Psoas muscle (tissue), 7 donors: ENCODE measurements at regions not wholly inside any gene's neighbourhood (a gene's known extent, or its start where the extent isn't known, plus 50 kb on each side); places are given as distances from the start of the nearest gene placed in this dataset.

Experiments
- ATAC-seq, 4 donors: fragments of 200-7000 bp; cut with Tn5 transposase; one replicate each; pipeline ENCODE4 v1.9.1; 2020; ENCODE audit warnings: moderate library complexity in 3 of 4, mild to moderate bottlenecking in 2 of 4
- DNase-seq, 2 donors: peaks; one replicate each; pipeline ENCODE4 v3.0.0-alpha.2; 2020
- H3K27ac ChIP-seq: fragments of 200-600 bp; one replicate; pipeline ENCODE4 v1.8.0; 2022
- H3K27me3 ChIP-seq, 3 donors: fragments of 200-600 bp in 1 of 3; one replicate each; pipeline versions ENCODE4 v1.6.1 to v1.8.0; 2013 to 2022; ENCODE audit warnings: low read length in 2 of 3, mild to moderate bottlenecking in 2 of 3, moderate library complexity in 1 of 3; ENCODE audit not compliant: insufficient read depth in 3 of 3
- H3K36me3 ChIP-seq, 2 donors: fragments of 200-600 bp in 1 of 2; one replicate each; pipeline versions ENCODE4 v1.6.1 to v1.8.0; 2013 to 2022; ENCODE audit warnings: low read depth in 1 of 2, mild to moderate bottlenecking in 1 of 2, moderate library complexity in 1 of 2; ENCODE audit not compliant: insufficient read depth in 1 of 2
- H3K4me1 ChIP-seq: fragments of 200-600 bp; one replicate; pipeline ENCODE4 v1.8.0; 2022
- H3K4me3 ChIP-seq: fragments of 200-600 bp; one replicate; pipeline ENCODE4 v1.8.0; 2022; ENCODE audit warnings: mild to moderate bottlenecking
- H3K9me3 ChIP-seq: fragments of 200-600 bp; one replicate; pipeline ENCODE4 v1.8.0; 2022
- WGBS, 3 donors: extraction: QIAGEN DNeasy Blood & Tissue Kit; methylation state at CpG; one replicate each; pipeline versions ENCODE4 v1.1.6 to v1.1.7; 2013; 5-methylcytosine and 5-hydroxymethylcytosine counted together
- intact Hi-C, 2 donors: fragments of 100-400 bp; cut with DNase I; formaldehyde crosslinking; loops; one replicate each; pipeline versions ENCODE4 v1.11.0 to v1.14.2; 2022
- TF ChIP-seq, protein P1 (sequence below): fragments of 200-600 bp; IDR thresholded peaks from one replicate; pipeline ENCODE4 v1.8.0; 2022; ENCODE audit warnings: antibody characterized with exemption
- donor health status: healthy with polysubstance abuse.
- donor health status: DM: no; HTN: no; CAD: no; lungs with moderate emphysema.
- donor health status: Bipolar disorder and iron deficiency.
- donor health status: healthy.
- donor health status: DM: yes; HTN: yes; CAD: no.
- donor health status: DM: no; HTN: no; CAD: no.
- donor health status: DM: yes; HTN: yes; CAD: no.

DNA sequence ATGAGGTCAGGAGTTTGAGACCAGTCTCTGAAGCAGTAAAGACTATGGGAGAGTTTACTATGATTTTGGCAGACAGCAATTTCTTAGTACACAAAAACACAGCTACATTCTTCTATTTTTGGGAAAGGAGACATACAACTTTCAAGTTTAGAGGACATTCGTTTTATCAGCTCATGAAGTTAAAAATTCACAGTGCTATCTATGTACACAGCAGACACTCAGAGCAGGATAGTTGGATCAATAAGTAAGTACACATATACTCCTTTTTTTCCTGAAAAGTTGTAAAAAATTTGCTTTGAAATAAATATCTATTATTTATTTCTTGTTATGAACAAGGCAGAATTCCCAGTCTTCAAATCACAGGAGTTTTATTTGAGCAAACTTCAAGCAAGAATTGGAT lies 159.7 kb downstream of the SERPINI1 start:
- Histone ChIP-seq H3K27me3 (no peaks in the 10 kb centered on the region), H3K27ac (no peak overlapping the region), H3K9me3 (no peaks in the 10 kb centered on the region), H3K4me1 (no peaks in the 10 kb centered on the region), H3K4me3 (no peak overlapping the region), H3K36me3 (no peaks in the 10 kb centered on the region)
- 82 to 87% (median 87%) methylated on average over 1 of the region's 1 CpG for WGBS, 3 donors
- no peak for DNase-seq
- intact Hi-C loops, result no loop called here
- ATAC-seq, result no peak
- TF ChIP-seq, protein P1, sequence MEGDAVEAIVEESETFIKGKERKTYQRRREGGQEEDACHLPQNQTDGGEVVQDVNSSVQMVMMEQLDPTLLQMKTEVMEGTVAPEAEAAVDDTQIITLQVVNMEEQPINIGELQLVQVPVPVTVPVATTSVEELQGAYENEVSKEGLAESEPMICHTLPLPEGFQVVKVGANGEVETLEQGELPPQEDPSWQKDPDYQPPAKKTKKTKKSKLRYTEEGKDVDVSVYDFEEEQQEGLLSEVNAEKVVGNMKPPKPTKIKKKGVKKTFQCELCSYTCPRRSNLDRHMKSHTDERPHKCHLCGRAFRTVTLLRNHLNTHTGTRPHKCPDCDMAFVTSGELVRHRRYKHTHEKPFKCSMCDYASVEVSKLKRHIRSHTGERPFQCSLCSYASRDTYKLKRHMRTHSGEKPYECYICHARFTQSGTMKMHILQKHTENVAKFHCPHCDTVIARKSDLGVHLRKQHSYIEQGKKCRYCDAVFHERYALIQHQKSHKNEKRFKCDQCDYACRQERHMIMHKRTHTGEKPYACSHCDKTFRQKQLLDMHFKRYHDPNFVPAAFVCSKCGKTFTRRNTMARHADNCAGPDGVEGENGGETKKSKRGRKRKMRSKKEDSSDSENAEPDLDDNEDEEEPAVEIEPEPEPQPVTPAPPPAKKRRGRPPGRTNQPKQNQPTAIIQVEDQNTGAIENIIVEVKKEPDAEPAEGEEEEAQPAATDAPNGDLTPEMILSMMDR, result no peak

DNA sequence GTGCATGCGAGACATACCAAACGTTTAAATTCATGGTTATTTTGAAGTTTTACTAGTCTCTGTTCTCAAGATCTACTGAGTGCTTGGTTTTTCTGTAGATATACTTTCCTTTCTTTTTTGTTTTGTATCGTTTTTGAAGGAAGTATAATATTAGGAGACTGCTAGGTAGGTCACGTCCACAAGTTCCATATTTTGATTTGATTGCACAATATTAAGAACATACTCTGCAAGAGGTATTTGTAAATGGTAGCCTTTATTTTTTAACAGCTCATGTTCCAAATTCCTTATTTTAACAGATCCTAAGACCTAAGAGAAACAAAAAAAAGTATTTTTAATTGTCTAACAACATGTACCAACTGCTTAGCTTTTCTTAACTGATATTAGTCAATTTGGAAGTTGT lies 156.7 kb downstream of the SERPINI1 start:
- intact Hi-C loops, result no loop called here
- Histone ChIP-seq H3K4me1 (no peaks in the 10 kb centered on the region), H3K36me3 (no peaks in the 10 kb centered on the region), H3K27me3 (no peaks in the 10 kb centered on the region), H3K4me3 (no peak overlapping the region), H3K27ac (no peak overlapping the region), H3K9me3 (no peaks in the 10 kb centered on the region)
- DNase-seq (no peak), ATAC-seq (no peak)
- 67 to 74% (median 68%) methylated on average over 4 of the region's 4 CpGs for WGBS, 3 donors
- TF ChIP-seq, protein P1, result no peak

DNA sequence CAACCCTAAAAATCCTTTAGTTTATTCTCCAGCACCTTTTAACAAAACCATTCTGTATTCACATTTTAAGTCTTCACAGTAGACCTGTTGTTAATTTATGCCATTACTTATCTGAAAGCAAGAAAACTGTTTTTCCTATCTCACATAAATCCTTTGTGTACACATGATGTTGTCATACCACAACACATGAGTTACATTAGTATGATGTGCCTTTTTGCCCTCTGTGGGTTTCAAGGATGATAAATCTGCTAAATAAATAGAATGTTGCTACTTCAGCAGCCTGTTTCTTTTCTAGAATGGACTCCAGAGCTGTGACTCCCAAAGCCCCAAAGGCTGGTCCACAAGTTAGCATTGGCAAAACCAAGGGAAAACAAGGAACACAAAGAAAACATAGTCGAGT lies 151.6 kb downstream of the SERPINI1 start:
- intact Hi-C loops, result loop anchor here in 1 of 2 donors (5.0 kb wide), 1 partner anchor 505 kb away; the partner anchor contains the start of gene ZBBX
- ATAC-seq, result no peak
- TF ChIP-seq, protein P1, result no peak

DNA sequence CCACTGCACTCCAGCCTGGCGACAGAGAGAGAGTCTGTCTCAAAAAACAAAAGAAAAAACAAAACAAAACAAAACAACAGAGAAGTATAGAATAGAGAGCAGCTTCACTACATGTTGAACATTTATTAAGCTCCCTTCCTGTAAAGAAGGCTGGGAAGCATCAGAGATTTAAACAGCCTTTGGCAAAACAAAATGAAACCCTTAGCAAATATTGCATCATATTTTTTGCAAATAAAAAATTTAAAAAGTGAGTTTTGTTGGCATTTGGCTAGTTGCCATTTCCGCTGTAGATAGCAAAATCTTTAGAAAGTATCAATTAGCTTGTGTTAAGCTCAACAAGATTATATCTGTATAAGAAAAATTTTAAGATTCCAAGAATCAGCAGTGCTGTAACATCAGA lies 151.2 kb downstream of the SERPINI1 start:
- Histone ChIP-seq H3K27me3 (no peaks in the 10 kb centered on the region), H3K4me1 (no peaks in the 10 kb centered on the region), H3K27ac (no peak overlapping the region), H3K4me3 (no peak overlapping the region), H3K36me3 (no peaks in the 10 kb centered on the region), H3K9me3 (no peaks in the 10 kb centered on the region)
- WGBS, 3 donors, result 73 to 87% (median 80%) methylated on average over 2 of the region's 2 CpGs
- TF ChIP-seq, protein P1, result no peak
- intact Hi-C loops, result loop anchor here in 1 of 2 donors (5.0 kb wide), 1 partner anchor 504 kb away; the partner anchor contains the start of gene ZBBX
- ATAC-seq, result no peak
- no peak for DNase-seq

More for the DNA sequence above, 151.6 kb downstream of the SERPINI1 start:
- Histone ChIP-seq H3K9me3 (no peaks in the 10 kb centered on the region), H3K4me1 (no peaks in the 10 kb centered on the region), H3K27ac (no peak overlapping the region), H3K27me3 (no peaks in the 10 kb centered on the region), H3K36me3 (no peaks in the 10 kb centered on the region), H3K4me3 (no peak overlapping the region)
- no peak for DNase-seq
- 48 to 73% (median 68%) methylated on average over 1 of the region's 1 CpG for WGBS, 3 donors

DNA sequence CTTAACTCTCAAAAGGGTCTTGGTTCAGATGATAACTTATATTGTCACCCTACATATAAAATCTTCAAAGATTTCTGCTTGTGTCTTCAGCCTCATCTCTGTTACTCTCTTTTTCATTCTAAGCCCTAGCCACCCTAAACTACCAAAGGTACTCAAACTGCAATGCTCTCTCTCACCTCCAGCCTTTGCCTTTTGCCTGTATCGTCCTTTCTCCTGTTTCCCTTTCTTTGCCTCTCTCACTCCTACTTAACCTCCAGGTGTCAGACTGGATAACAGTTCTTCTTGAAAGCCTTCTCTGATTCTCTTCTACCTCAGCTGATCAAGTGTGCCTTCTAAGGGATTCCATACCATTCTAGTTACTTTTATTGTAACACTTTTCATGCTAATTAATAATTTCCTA lies 149.8 kb downstream of the SERPINI1 start:
- Histone ChIP-seq H3K4me1 (no peaks in the 10 kb centered on the region), H3K27me3 (no peaks in the 10 kb centered on the region), H3K9me3 (no peaks in the 10 kb centered on the region), H3K4me3 (no peak overlapping the region), H3K36me3 (no peaks in the 10 kb centered on the region), H3K27ac (no peak overlapping the region)
- ATAC-seq (no peak), DNase-seq (no peak)
- WGBS, 3 donors, result 62 to 75% (median 67%) methylated on average over 1 of the region's 1 CpG
- TF ChIP-seq, protein P1, result no peak
- intact Hi-C loops, result loop anchor here in 1 of 2 donors (5.0 kb wide), 1 partner anchor 503 kb away; the partner anchor contains the start of gene ZBBX
